ENCODE measurements at regions not wholly inside any gene's neighbourhood (a gene's known extent, or its start where the extent isn't known, plus 50 kb on each side); places are given as distances from the start of the nearest gene placed in this dataset.

- no peak overlapping the region for H3K4me3 ChIP-seq (ENCODE audit: low read depth, low read length)
- no peak for TF ChIP-seq CTCF (IDR thresholded peaks at IDR 0.05; ENCODE audit: borderline replicate concordance, insufficient read depth, low read depth, low read length)
These were observed 158.6 kb downstream of the AQP4 start for GRCh38 chr18:26706911-26707351.

- H3K4me3 ChIP-seq (ENCODE audit: low read depth, low read length) = no peak overlapping the region
- TF ChIP-seq CTCF (IDR thresholded peaks at IDR 0.05; ENCODE audit: borderline replicate concordance, insufficient read depth, low read depth, low read length) = no peak
These were observed 157.4 kb upstream of the KCTD1 start for GRCh38 chr18:26705757-26706156.

DNA sequence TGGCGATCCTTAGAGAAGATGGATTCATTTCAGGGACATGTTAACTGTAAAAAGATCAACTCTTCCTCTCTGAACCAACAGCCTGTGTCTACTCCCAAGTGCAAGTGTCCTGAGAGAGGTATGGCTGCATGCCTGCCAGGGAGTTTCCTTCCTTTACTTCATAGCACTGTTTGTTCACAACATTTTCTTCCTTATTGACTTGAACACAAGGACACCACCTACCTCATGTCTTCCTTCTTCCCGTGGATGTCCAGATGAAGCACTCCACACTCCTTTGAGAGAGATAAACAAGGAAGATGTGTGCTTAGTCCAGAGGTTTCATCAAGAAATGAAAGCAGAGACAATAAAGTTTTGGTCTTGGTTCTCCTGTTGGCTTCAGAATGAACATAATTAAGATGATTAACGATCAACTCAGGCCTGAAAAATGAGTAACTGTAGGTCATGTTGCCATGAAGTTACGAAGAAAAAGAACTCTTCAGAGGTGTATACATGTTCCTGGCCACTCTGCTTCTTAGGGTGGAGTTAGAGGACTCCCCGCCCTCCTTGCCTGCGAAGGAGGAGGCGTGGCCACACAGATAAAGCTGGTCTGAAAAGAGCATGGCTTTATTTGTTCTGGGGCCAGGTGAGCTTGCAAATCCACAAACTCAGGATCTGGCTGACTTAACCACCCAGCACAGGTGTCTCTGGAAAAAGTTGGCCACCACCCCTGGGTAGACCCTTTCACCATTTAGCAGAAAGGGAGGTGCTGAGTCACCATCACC is 155.0 kb upstream of the KCTD1 start:
- H3K4me3 ChIP-seq (ENCODE audit: low read depth, low read length) = no peak overlapping the region

DNA sequence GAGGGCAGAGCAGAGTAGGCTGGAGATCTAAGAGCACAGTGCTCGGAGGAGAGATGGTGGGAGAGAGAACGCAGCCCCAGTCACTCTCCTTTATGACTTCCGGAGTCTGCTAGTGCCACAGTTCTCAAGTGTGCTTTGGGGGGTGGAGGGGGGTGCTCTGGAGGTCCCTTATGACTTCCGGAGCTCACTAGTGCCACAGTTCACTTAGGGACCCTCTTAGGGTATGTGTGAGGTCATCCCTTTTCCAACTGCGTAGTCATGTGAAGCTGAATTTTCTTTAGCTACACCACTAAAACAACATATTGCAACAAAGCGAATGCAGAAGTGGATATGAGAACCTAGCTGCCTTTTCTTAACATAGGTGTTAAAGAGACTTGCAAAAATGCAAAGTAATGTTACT is 153.7 kb upstream of the KCTD1 start:
- TF ChIP-seq CTCF (IDR thresholded peaks at IDR 0.05; ENCODE audit: borderline replicate concordance, insufficient read depth, low read depth, low read length) = no peak
- H3K4me3 ChIP-seq (ENCODE audit: low read depth, low read length) = no peak overlapping the region

More for the DNA sequence above, 155.0 kb upstream of the KCTD1 start:
- TF ChIP-seq CTCF (IDR thresholded peaks at IDR 0.05; ENCODE audit: borderline replicate concordance, insufficient read depth, low read depth, low read length) = no peak

GRCh38 chr18:26700728-26701127 is 152.4 kb upstream of the KCTD1 start:
- H3K4me3 ChIP-seq (ENCODE audit: low read depth, low read length) = no peak overlapping the region
- TF ChIP-seq CTCF (IDR thresholded peaks at IDR 0.05; ENCODE audit: borderline replicate concordance, insufficient read depth, low read depth, low read length) = no peak

DNA sequence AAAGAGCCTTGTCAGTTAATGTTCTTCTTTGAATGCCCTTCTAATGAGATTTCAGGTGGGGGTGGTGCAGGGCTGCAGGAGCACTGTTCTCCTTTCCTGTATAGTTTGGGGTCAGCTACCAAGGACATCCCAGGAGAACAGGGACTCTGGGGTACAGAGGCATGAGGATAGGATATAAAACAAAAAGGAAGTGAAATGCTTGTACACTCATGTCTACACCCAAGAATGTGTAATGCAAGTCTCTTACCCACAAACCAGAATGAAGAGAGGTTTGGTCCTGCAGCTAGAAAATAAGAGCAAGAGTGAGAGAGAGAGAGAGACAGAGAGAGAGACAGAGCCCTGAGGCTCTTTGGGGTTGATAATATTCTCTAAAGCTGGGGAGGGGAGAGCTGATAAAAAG is 151.8 kb upstream of the KCTD1 start:
- H3K4me3 ChIP-seq (ENCODE audit: low read depth, low read length) = no peak overlapping the region
- no peak for TF ChIP-seq CTCF (IDR thresholded peaks at IDR 0.05; ENCODE audit: borderline replicate concordance, insufficient read depth, low read depth, low read length)

DNA sequence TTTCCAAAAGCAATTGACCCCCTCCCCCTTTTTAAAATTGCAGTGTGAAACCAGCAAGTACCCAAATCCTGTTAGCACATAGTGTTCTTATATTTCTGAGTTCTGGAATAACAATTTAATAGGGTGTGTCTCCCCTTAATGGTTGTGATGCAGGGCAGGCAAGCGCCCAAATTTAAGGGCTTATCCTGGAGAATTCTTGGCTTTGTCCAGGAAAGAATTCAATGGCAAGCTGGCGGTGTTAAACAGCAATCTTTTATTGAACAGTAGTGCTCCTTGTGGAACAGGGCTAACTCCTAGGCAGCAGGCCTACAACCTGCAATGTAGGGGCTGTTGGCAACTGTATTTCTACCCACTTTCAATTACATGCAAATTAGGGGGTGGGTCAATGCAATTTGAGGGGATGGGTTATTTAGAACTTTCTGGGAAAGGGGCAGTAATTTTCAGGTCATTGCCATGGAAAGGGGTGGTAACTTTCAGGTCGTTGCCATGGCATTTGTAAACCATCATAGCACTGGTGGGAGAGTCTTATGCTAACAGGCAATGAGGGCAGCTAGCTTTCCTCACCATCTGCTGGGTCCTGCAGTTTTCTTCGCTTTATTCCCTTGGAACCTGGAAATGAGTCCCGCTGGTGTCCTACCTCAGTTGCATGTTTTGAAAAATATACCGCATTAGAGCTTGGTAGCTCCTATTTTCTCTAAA is 149.0 kb upstream of the KCTD1 start:
- no peak for TF ChIP-seq CTCF (IDR thresholded peaks at IDR 0.05; ENCODE audit: borderline replicate concordance, insufficient read depth, low read depth, low read length)

More for the DNA sequence above, 149.0 kb upstream of the KCTD1 start:
- H3K4me3 ChIP-seq (ENCODE audit: low read depth, low read length) = no peak overlapping the region

All from GM12875 (cell line).